ENCODE measurements at regions not wholly inside any gene's neighbourhood (a gene's known extent, or its start where the extent isn't known, plus 50 kb on each side); places are given as distances from the start of the nearest gene placed in this dataset.

GRCh38 chr11:80103142-80103859 is 662.5 kb upstream of the TENM4 start:
- H3K4me3 Mint-ChIP-seq: no peak overlapping the region
- no peaks in the 10 kb centered on the region for H3K36me3 Mint-ChIP-seq (ENCODE audit: low read depth)
- peaks cover 9% of the 10 kb centered on the region for H3K27me3 Mint-ChIP-seq (ENCODE audit: insufficient read depth)
- H3K27me3 ChIP-seq (ENCODE audit: control insufficient read depth, insufficient read depth, low read length, poor library complexity, severe bottlenecking): peaks cover 5% of the 10 kb centered on the region
- H3K4me3 ChIP-seq (ENCODE audit: low read length): no peak overlapping the region
- no peaks in the 10 kb centered on the region for H3K4me1 ChIP-seq (ENCODE audit: control insufficient read depth, insufficient read depth, low read length)
- no peaks in the 10 kb centered on the region for H3K36me3 ChIP-seq (ENCODE audit: control insufficient read depth, insufficient read depth, low read length)
- H3K9ac ChIP-seq (ENCODE audit: extremely low read depth, low read length, poor library complexity, severe bottlenecking): no peak overlapping the region
- DNase-seq: no peak
- H3K4me1 Mint-ChIP-seq: peaks cover 1% of the 10 kb centered on the region
- TF ChIP-seq CTCF (conservative IDR thresholded peaks at IDR 0.05): no peak
- H3K27ac Mint-ChIP-seq: no peak overlapping the region
- 96% methylated on average over 4 of the region's 4 CpGs; no CpG with 5 or more reads in 1 of the 2 experiments for WGBS, 2 experiments (ENCODE audit: insufficient coverage in 1 of 2, insufficient read length in 1 of 2)
- no peaks in the 10 kb centered on the region for H3K9me3 ChIP-seq (ENCODE audit: control insufficient read depth, low read length)
- no peak overlapping the region for H3K27ac ChIP-seq (ENCODE audit: low read depth, low read length)
- H3K9me3 Mint-ChIP-seq: no peaks in the 10 kb centered on the region

GRCh38 chr11:80097146-80097545 is 656.3 kb upstream of the TENM4 start:
- no peak overlapping the region for H3K27ac Mint-ChIP-seq
- WGBS, 2 experiments (ENCODE audit: insufficient coverage in 1 of 2, insufficient read length in 1 of 2): 86 to 92% methylated on average over 3 to 4 of the region's 4 CpGs
- H3K4me1 Mint-ChIP-seq: peaks cover 8% of the 10 kb centered on the region

GRCh38 chr11:80096736-80097135 is 655.9 kb upstream of the TENM4 start:
- Mint-ChIP-seq H3K36me3 (ENCODE audit: low read depth) (no peaks in the 10 kb centered on the region), H3K4me3 (no peak overlapping the region), H3K27me3 (ENCODE audit: insufficient read depth) (peaks cover 4% of the 10 kb centered on the region), H3K9me3 (no peaks in the 10 kb centered on the region), H3K4me1 (peaks cover 8% of the 10 kb centered on the region), H3K27ac (no peak overlapping the region)
- Histone ChIP-seq H3K27me3 (ENCODE audit: control insufficient read depth, insufficient read depth, low read length, poor library complexity, severe bottlenecking) (peaks cover 5% of the 10 kb centered on the region), H3K9ac (ENCODE audit: extremely low read depth, low read length, poor library complexity, severe bottlenecking) (no peak overlapping the region), H3K9me3 (ENCODE audit: control insufficient read depth, low read length) (no peaks in the 10 kb centered on the region), H3K36me3 (ENCODE audit: control insufficient read depth, insufficient read depth, low read length) (no peaks in the 10 kb centered on the region), H3K4me3 (ENCODE audit: low read length) (no peak overlapping the region), H3K27ac (ENCODE audit: low read depth, low read length) (no peak overlapping the region), H3K4me1 (ENCODE audit: control insufficient read depth, insufficient read depth, low read length) (no peaks in the 10 kb centered on the region)
- WGBS, 2 experiments (ENCODE audit: insufficient coverage in 1 of 2, insufficient read length in 1 of 2): 86 to 88% methylated on average over 3 of the region's 3 CpGs
- TF ChIP-seq CTCF (conservative IDR thresholded peaks at IDR 0.05): no peak
- no peak for DNase-seq

More at GRCh38 chr11:80097146-80097545, 656.3 kb upstream of the TENM4 start:
- Histone ChIP-seq H3K27ac (ENCODE audit: low read depth, low read length) (no peak overlapping the region), H3K27me3 (ENCODE audit: control insufficient read depth, insufficient read depth, low read length, poor library complexity, severe bottlenecking) (peaks cover 5% of the 10 kb centered on the region), H3K9me3 (ENCODE audit: control insufficient read depth, low read length) (no peaks in the 10 kb centered on the region), H3K4me3 (ENCODE audit: low read length) (no peak overlapping the region), H3K9ac (ENCODE audit: extremely low read depth, low read length, poor library complexity, severe bottlenecking) (no peak overlapping the region), H3K4me1 (ENCODE audit: control insufficient read depth, insufficient read depth, low read length) (no peaks in the 10 kb centered on the region), H3K36me3 (ENCODE audit: control insufficient read depth, insufficient read depth, low read length) (no peaks in the 10 kb centered on the region)
- no peak for DNase-seq
- Mint-ChIP-seq H3K4me3 (no peak overlapping the region), H3K9me3 (no peaks in the 10 kb centered on the region), H3K36me3 (ENCODE audit: low read depth) (no peaks in the 10 kb centered on the region), H3K27me3 (ENCODE audit: insufficient read depth) (peaks cover 4% of the 10 kb centered on the region)
- no peak for TF ChIP-seq CTCF (conservative IDR thresholded peaks at IDR 0.05)

All from endodermal cell (in vitro differentiated cells).